H54 (cell line): ENCODE measurements at regions not wholly inside any gene's neighbourhood (a gene's known extent, or its start where the extent isn't known, plus 50 kb on each side); places are given as distances from the start of the nearest gene placed in this dataset.

ENCODE experiments used
- DNase-seq: peaks from one replicate; pipeline ENCODE4 v3.0.0; 2011; ENCODE audit warnings: low spot score, mixed read lengths; ENCODE audit not compliant: insufficient read length
- FAIRE-seq: peaks from 3 replicates; lab custom pipeline; 2011; peaks lifted over from hg19 to GRCh38; lab: Jason Lieb, UNC
- POLR2A ChIP-seq: IDR thresholded peaks from 2 replicates; pipeline ENCODE4 v1.6.1; 2011; ENCODE audit warnings: low read depth, mild to moderate bottlenecking, low read length

GRCh38 chr2:128894896-128895295, 576.2 kb upstream of the HS6ST1 start:
- TF ChIP-seq POLR2A = no peak
- no peak for FAIRE-seq
- no peak for DNase-seq

GRCh38 chr2:128901572-128902391, 583.1 kb upstream of the HS6ST1 start:
- no peak for DNase-seq
- no peak for TF ChIP-seq POLR2A
- no peak for FAIRE-seq

- DNase-seq (no peak), FAIRE-seq (no peak)
- no peak for TF ChIP-seq POLR2A
Observed at GRCh38 chr2:128903637-128904036, 585.0 kb upstream of the HS6ST1 start.

GRCh38 chr2:128911276-128911675, 592.6 kb upstream of the HS6ST1 start:
- no peak for FAIRE-seq
- DNase-seq = no peak
- TF ChIP-seq POLR2A = no peak

- FAIRE-seq = no peak
- no peak for TF ChIP-seq POLR2A
- no peak for DNase-seq
Observed at GRCh38 chr2:128914320-128914719, 595.7 kb upstream of the HS6ST1 start.

- TF ChIP-seq POLR2A = no peak
Observed at GRCh38 chr2:128921751-128922150, 603.1 kb upstream of the HS6ST1 start.

GRCh38 chr2:128922154-128922553, 603.5 kb upstream of the HS6ST1 start:
- FAIRE-seq (no peak), DNase-seq (no peak)
- TF ChIP-seq POLR2A = no peak

More at GRCh38 chr2:128921751-128922150, 603.1 kb upstream of the HS6ST1 start:
- FAIRE-seq = no peak
- no peak for DNase-seq

GRCh38 chr2:128925631-128926030, 607.0 kb upstream of the HS6ST1 start:
- no peak for TF ChIP-seq POLR2A
- FAIRE-seq = no peak
- no peak for DNase-seq

- DNase-seq (no peak), FAIRE-seq (no peak)
- no peak for TF ChIP-seq POLR2A
Observed at GRCh38 chr2:128930101-128930500, 611.4 kb upstream of the HS6ST1 start.

- TF ChIP-seq POLR2A = no peak
- DNase-seq = no peak
- no peak for FAIRE-seq
Observed at GRCh38 chr2:128940378-128940777, 621.7 kb upstream of the HS6ST1 start.

- FAIRE-seq (no peak), DNase-seq (no peak)
- no peak for TF ChIP-seq POLR2A
Observed at GRCh38 chr2:128941751-128942150, 623.1 kb upstream of the HS6ST1 start.

GRCh38 chr2:128949360-128949759, 630.7 kb upstream of the HS6ST1 start:
- FAIRE-seq (no peak), DNase-seq (no peak)
- TF ChIP-seq POLR2A = no peak

- no peak for DNase-seq
- no peak for TF ChIP-seq POLR2A
- no peak for FAIRE-seq
Observed at GRCh38 chr2:128950758-128951157, 632.1 kb upstream of the HS6ST1 start.

GRCh38 chr2:128958241-128958640, 639.6 kb upstream of the HS6ST1 start:
- DNase-seq (no peak), FAIRE-seq (no peak)
- TF ChIP-seq POLR2A = no peak

GRCh38 chr2:128967646-128968045, 649.0 kb upstream of the HS6ST1 start:
- no peak for FAIRE-seq
- TF ChIP-seq POLR2A = no peak
- no peak for DNase-seq
